ENCODE measurements at regions not wholly inside any gene's neighbourhood (a gene's known extent, or its start where the extent isn't known, plus 50 kb on each side); places are given as distances from the start of the nearest gene placed in this dataset.

DNA sequence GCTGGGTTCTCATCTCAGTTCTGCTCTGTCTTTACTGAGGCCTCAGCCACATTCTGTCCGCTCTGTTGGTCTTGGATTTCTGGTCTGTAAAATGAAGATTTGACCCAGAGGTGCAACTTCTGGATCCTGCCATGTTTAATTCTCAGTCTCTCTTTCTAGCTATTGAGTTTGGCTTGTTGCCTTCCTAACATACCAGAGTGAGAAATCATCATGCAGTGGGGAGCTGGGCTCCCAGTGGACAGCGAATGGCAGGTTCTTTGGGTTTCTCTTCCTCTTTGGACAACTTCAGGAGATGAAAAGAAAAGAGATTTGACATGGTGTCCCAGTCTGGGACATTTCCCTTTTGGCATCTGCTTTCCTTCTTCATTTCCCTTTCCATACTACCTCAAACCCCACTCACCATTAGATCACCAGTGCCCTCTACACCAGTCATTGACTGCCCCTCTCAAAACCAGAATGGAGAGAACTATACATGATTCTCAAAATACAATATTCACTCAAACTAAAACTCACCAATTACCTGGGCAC is 334.7 kb downstream of the ACTL7B start:
- H3K36me3 ChIP-seq (ENCODE audit: control insufficient read depth, insufficient read depth, low read length), result no peaks in the 10 kb centered on the region
- dilution Hi-C loops (cut with HindIII; ENCODE audit: low sequenced_read_pairs, unreplicated experiment), result no loop called here
- no peak overlapping the region for H2AK5ac ChIP-seq (ENCODE audit: low read depth, low read length)
- H4K8ac ChIP-seq (ENCODE audit: low read depth in 2 of 2, low read length in 2 of 2), result 0 out of 4 replicates have a peak overlapping the region, but pooled peaks of 1 of the 2 experiments have one; percentile 55
- intact Hi-C loops (cut with micrococcal nuclease), result no loop called here
- TF ChIP-seq CHD1 (IDR thresholded peaks at IDR 0.05; ENCODE audit: low read depth, low read length) (no peak), FOS (IDR thresholded peaks at IDR 0.05; ENCODE audit: low read depth, low read length) (0 out of 2 replicates have a peak, but pooled peaks have one; percentile 25), USF2 (IDR thresholded peaks at IDR 0.05; ENCODE audit: low read depth, low read length) (no peak), RAD21 (IDR thresholded peaks at IDR 0.05; ENCODE audit: low read length) (no peak)
- no peak overlapping the region for H3K9ac ChIP-seq (ENCODE audit: low read depth, low read length)
- H3K9me1 ChIP-seq (ENCODE audit: insufficient read depth, low read length), result 0 out of 2 replicates have a peak, but pooled peaks cover 2% of the 10 kb centered on the region
- no peaks in the 10 kb centered on the region for H3K27me3 ChIP-seq (ENCODE audit: control insufficient read depth, insufficient read depth, low read length)
- peak; percentile 72 for DNase-seq
- peaks cover 2% of the 10 kb centered on the region for H3K4me1 ChIP-seq (ENCODE audit: control insufficient read depth, insufficient read depth, low read length)
- peak; percentile 90 for ATAC-seq (ENCODE audit: low read depth)
- 0 out of 2 replicates have a peak overlapping the region, but pooled peaks have one; percentile 56 for H3K4me2 ChIP-seq (ENCODE audit: low read depth, low read length)
- no peak overlapping the region for H3K23ac ChIP-seq (ENCODE audit: low read depth, low read length)
- H2BK5ac ChIP-seq (ENCODE audit: low read depth, low read length, poor library complexity, severe bottlenecking), result no peak overlapping the region
- peak overlapping the region; percentile 47; the same call in 1 of the 2 replicates for H2BK20ac ChIP-seq (ENCODE audit: low read depth, low read length)
- no peak overlapping the region for H3K27ac ChIP-seq (ENCODE audit: insufficient read depth, low read length)
- no peak overlapping the region for H2BK120ac ChIP-seq (ENCODE audit: low read depth, low read length)
- peak overlapping the region; percentile 29; the same call in 1 of the 3 replicates for H2BK15ac ChIP-seq (ENCODE audit: low read depth, low read length)
- no peaks in the 10 kb centered on the region for H3K79me1 ChIP-seq (ENCODE audit: low read depth in 1 of 2, low read length in 2 of 2)
- peak overlapping the region; percentile 55; the same call in 1 of the 2 replicates for H3K4ac ChIP-seq (ENCODE audit: low read depth, low read length)
- CTCF ChIA-PET, result interaction anchor here (0.5 kb wide), 1 partner anchor 1801 kb away, joined by 4 read pairs; no protein-coding TSS in a partner anchor
- no peak overlapping the region for H2AK9ac ChIP-seq (replicated peaks; ENCODE audit: low read depth, low read length, poor library complexity)
- no TSS peak for BruUV-seq (replicated peaks)
- H3K56ac ChIP-seq (ENCODE audit: extremely low read depth, insufficient read depth, low read length), result no peak overlapping the region
- H4K91ac ChIP-seq (ENCODE audit: insufficient read depth, low read depth, low read length), result 0 out of 2 replicates have a peak overlapping the region, but pooled peaks have one; percentile 35
- H3K18ac ChIP-seq (ENCODE audit: low read depth, low read length), result no peak overlapping the region
- H4K5ac ChIP-seq (ENCODE audit: low read depth, low read length), result no peak overlapping the region
- in situ Hi-C loops (cut with MboI; ENCODE audit: low sequenced_read_pairs), result no loop called here
- 0 out of 2 replicates have a peak overlapping the region, but pooled peaks have one; percentile 34 for H3K14ac ChIP-seq (replicated peaks; ENCODE audit: low read depth, low read length)
- no peaks in the 10 kb centered on the region for H3K9me3 ChIP-seq (ENCODE audit: control insufficient read depth, insufficient read depth, low read length)
- H3K4me3 ChIP-seq (ENCODE audit: insufficient read depth, low read depth, low read length), result no peak overlapping the region
- no peaks in the 10 kb centered on the region for H4K20me1 ChIP-seq (ENCODE audit: insufficient read depth, low read length)
- H2AFZ ChIP-seq (replicated peaks; ENCODE audit: low read length, poor library complexity), result peak overlapping the region; percentile 67
- POLR2A ChIA-PET (ENCODE audit: unreplicated experiment), result no interaction called here
- WGBS, 2 experiments (ENCODE audit: extremely low coverage in 2 of 2, insufficient read length in 1 of 2), result no CpG with 5 or more reads among the region's 2 CpGs
